ENCODE measurements at regions not wholly inside any gene's neighbourhood (a gene's known extent, or its start where the extent isn't known, plus 50 kb on each side); places are given as distances from the start of the nearest gene placed in this dataset.
"Not testable (repeated sequence)": the region's sequence is repeated elsewhere in the genome, so short reads cannot be mapped to it uniquely, and the experiment has no call there.

- no peak overlapping the region for H3K4me3 ChIP-seq (ENCODE audit: low read depth, low read length)
- H3K9me3 ChIP-seq (ENCODE audit: severe bottlenecking) = no peaks in the 10 kb centered on the region
- no peak for DNase-seq
- no peaks in the 10 kb centered on the region for H3K36me3 ChIP-seq
- no peak for TF ChIP-seq CTCF (IDR thresholded peaks at IDR 0.05; ENCODE audit: low read depth, low read length)
- H3K27ac ChIP-seq = no peak overlapping the region
- no peaks in the 10 kb centered on the region for H3K27me3 ChIP-seq (ENCODE audit: insufficient read depth, low read depth, severe bottlenecking)
Observed at GRCh38 chr10:35819011-35819410, 176.9 kb upstream of the FZD8 start.

DNA sequence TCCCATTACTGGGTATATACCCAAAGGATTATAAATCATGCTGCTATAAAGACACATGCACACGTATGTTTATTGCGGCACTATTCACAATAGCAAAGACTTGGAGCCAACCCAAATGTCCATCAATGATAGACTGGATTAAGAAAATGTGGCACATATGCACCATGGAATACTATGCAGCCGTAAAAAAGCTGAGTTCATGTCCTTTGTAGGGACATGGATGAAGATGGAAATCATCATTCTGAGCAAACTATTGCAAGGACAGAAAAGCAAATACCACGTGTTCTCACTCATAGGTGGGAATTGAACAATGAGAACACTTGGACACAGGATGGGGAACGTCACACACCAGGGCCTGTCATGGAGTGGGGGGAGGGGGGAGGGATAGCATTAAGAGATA lies 175.0 kb upstream of the FZD8 start:
- H3K36me3 ChIP-seq; H3K27ac ChIP-seq; H3K9me3 ChIP-seq (ENCODE audit: severe bottlenecking); H3K27me3 ChIP-seq (ENCODE audit: insufficient read depth, low read depth, severe bottlenecking); H3K4me3 ChIP-seq (ENCODE audit: low read depth, low read length); DNase-seq: not testable (repeated sequence)

- Histone ChIP-seq H3K9me3 (ENCODE audit: severe bottlenecking) (peaks cover 3% of the 10 kb centered on the region), H3K4me3 (ENCODE audit: low read depth, low read length) (no peak overlapping the region), H3K27ac (no peak overlapping the region), H3K36me3 (no peaks in the 10 kb centered on the region), H3K27me3 (ENCODE audit: insufficient read depth, low read depth, severe bottlenecking) (no peaks in the 10 kb centered on the region)
- TF ChIP-seq CTCF (IDR thresholded peaks at IDR 0.05; ENCODE audit: low read depth, low read length) = no peak
- DNase-seq = no peak
Observed at GRCh38 chr10:35813219-35813618, 171.1 kb upstream of the FZD8 start.

DNA sequence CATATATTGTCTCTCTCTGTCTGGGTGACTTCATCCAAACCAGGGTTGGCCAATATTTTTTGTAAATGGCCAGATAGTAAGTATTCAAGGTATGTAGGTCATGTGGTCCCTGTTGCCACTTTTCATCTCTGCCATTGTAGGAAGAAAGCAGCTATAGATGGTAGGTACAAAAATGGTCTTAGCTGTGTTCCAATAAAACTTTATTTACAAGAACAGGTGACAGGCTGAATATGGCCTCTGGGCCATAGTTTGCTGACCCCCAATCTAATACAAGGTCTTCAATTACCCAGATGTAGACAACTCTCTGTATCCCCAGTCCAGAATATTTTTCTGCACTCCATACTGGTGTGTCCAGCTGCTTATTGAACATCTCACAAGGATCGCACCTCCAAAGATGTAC lies 166.2 kb upstream of the FZD8 start:
- H3K9me3 ChIP-seq (ENCODE audit: severe bottlenecking) = peaks cover 3% of the 10 kb centered on the region
- no peak overlapping the region for H3K27ac ChIP-seq
- no peak for TF ChIP-seq CTCF (IDR thresholded peaks at IDR 0.05; ENCODE audit: low read depth, low read length)
- DNase-seq = no peak
- H3K27me3 ChIP-seq (ENCODE audit: insufficient read depth, low read depth, severe bottlenecking) = no peaks in the 10 kb centered on the region
- H3K4me3 ChIP-seq (ENCODE audit: low read depth, low read length) = no peak overlapping the region
- H3K36me3 ChIP-seq = no peaks in the 10 kb centered on the region

DNA sequence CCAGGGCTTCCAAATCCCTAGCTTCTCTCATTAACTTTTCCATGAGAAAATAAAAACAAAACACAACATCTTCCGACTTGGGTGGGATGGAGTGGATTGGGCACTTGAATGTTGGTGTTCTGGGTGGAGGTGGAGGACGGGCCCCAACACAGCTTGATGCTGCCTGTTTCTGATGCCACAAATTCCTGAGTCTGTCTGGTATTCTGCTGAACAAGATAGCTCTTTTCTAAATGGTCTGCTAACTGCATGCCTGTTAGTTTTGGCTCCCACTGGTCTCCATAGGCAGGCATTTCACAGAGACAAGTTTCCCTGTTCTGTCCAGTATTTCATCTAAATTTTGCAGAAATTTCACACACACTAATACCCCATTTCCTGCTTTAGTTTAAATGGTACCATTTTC lies 160.9 kb upstream of the FZD8 start:
- no peak overlapping the region for H3K4me3 ChIP-seq (ENCODE audit: low read depth, low read length)
- no peak overlapping the region for H3K27ac ChIP-seq
- H3K27me3 ChIP-seq (ENCODE audit: insufficient read depth, low read depth, severe bottlenecking) = no peaks in the 10 kb centered on the region
- H3K9me3 ChIP-seq (ENCODE audit: severe bottlenecking) = no peaks in the 10 kb centered on the region
- no peaks in the 10 kb centered on the region for H3K36me3 ChIP-seq
- no peak for DNase-seq
- no peak for TF ChIP-seq CTCF (IDR thresholded peaks at IDR 0.05; ENCODE audit: low read depth, low read length)

DNA sequence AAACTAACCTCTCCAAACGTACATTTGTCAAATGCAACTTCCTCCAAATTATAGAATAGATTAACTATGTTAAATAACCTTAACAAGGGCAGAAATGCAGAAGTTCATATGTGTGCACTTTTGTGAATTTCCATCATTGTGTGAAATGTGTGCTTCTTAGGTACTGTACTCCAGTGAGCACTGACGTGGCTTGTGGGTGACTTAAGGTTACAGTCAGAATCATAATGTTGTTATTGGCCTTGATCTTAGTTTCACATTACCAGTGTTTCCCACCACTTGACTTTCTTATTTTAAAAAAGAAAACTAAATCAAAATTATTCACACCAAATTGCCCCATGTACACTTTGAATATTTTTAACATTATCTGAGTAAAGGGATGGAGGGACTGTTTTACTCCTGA lies 155.1 kb upstream of the FZD8 start:
- no peaks in the 10 kb centered on the region for H3K27me3 ChIP-seq (ENCODE audit: insufficient read depth, low read depth, severe bottlenecking)
- H3K27ac ChIP-seq = no peak overlapping the region
- DNase-seq = no peak
- no peak overlapping the region for H3K4me3 ChIP-seq (ENCODE audit: low read depth, low read length)
- TF ChIP-seq CTCF (IDR thresholded peaks at IDR 0.05; ENCODE audit: low read depth, low read length) = no peak
- H3K36me3 ChIP-seq = no peaks in the 10 kb centered on the region
- no peaks in the 10 kb centered on the region for H3K9me3 ChIP-seq (ENCODE audit: severe bottlenecking)
